ENCODE measurements at regions not wholly inside any gene's neighbourhood (a gene's known extent, or its start where the extent isn't known, plus 50 kb on each side); places are given as distances from the start of the nearest gene placed in this dataset.

- TF ChIP-seq, protein P1, sequence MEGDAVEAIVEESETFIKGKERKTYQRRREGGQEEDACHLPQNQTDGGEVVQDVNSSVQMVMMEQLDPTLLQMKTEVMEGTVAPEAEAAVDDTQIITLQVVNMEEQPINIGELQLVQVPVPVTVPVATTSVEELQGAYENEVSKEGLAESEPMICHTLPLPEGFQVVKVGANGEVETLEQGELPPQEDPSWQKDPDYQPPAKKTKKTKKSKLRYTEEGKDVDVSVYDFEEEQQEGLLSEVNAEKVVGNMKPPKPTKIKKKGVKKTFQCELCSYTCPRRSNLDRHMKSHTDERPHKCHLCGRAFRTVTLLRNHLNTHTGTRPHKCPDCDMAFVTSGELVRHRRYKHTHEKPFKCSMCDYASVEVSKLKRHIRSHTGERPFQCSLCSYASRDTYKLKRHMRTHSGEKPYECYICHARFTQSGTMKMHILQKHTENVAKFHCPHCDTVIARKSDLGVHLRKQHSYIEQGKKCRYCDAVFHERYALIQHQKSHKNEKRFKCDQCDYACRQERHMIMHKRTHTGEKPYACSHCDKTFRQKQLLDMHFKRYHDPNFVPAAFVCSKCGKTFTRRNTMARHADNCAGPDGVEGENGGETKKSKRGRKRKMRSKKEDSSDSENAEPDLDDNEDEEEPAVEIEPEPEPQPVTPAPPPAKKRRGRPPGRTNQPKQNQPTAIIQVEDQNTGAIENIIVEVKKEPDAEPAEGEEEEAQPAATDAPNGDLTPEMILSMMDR (IDR thresholded peaks at IDR 0.05; ENCODE audit: low read length, missing control alignments) = no peak
- no peak overlapping the region for H3K4me3 ChIP-seq (replicated peaks; ENCODE audit: low read depth, low read length)
- DNase-seq (ENCODE audit: low read depth) = no peak
These were observed 1251.2 kb upstream of the C9orf72 start for GRCh38 chr9:28824432-28824963.

- no peak for DNase-seq (ENCODE audit: low read depth)
- H3K4me3 ChIP-seq (replicated peaks; ENCODE audit: low read depth, low read length) = no peak overlapping the region
- TF ChIP-seq, protein P1 (IDR thresholded peaks at IDR 0.05; ENCODE audit: low read length, missing control alignments) = no peak
These were observed 1259.0 kb upstream of the C9orf72 start for GRCh38 chr9:28832168-28832770.

DNA sequence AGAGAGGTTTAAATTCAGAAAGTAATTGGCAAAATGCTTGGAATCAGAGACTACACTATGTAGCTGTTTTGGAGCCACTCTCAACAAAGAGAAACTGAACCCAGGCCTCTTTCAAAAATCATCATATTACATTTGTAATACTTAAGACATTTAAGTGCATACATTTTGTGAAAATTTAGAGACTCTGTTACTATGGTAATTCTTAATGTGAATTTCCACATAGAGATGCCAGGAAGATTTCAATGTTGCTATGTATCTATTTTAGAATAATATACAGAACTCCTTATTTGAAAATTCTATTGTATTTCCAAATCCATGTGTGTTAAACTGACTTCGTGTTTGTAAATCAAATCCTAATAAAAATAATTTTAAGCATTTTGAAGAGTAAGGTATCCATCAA lies 1260.9 kb upstream of the C9orf72 start:
- TF ChIP-seq, protein P1 (IDR thresholded peaks at IDR 0.05; ENCODE audit: low read length, missing control alignments) = no peak
- no peak overlapping the region for H3K4me3 ChIP-seq (replicated peaks; ENCODE audit: low read depth, low read length)
- no peak for DNase-seq (ENCODE audit: low read depth)

DNA sequence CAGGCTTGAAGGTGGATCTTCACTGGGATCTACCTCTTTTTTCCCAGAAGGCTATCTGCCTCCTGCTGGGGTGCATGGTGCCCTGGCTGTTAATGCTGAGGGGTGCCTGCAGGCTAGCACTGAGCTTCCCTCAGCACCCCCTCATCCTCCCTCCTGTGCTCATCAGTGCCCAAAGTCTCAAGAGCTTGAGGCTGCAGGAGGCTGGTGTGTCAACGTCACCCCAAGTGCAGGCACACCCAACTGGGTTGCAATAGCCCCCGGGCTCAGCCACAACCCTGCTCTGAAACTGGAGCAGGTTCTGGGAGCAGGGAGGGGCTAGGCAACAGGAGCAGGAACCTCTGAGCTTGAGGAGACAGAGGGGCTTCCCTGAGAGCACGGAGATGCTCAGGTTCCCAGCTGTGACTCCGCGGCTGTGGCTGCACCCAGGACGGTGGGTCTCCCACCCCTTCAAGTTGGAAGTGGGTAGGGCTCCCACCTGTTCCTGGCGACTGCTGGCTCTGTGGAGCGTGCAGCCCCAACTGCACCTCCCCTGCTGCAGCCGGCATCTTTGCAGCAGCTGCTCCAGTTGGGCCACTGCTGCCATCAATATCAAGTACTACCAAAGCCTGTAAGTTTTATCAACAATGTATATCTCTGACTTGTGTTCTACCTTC lies 1266.6 kb upstream of the C9orf72 start:
- H3K4me3 ChIP-seq (replicated peaks; ENCODE audit: low read depth, low read length) = no peak overlapping the region
- DNase-seq (ENCODE audit: low read depth) = no peak
- TF ChIP-seq, protein P1 (IDR thresholded peaks at IDR 0.05; ENCODE audit: low read length, missing control alignments) = no peak

GRCh38 chr9:28841775-28842174 lies 1268.5 kb upstream of the C9orf72 start:
- TF ChIP-seq, protein P1 (IDR thresholded peaks at IDR 0.05; ENCODE audit: low read length, missing control alignments) = no peak
- H3K4me3 ChIP-seq (replicated peaks; ENCODE audit: low read depth, low read length) = no peak overlapping the region
- no peak for DNase-seq (ENCODE audit: low read depth)

GRCh38 chr9:28847331-28847730 lies 1274.0 kb upstream of the C9orf72 start:
- TF ChIP-seq, protein P1 (IDR thresholded peaks at IDR 0.05; ENCODE audit: low read length, missing control alignments) = no peak
- no peak for DNase-seq (ENCODE audit: low read depth)
- H3K4me3 ChIP-seq (replicated peaks; ENCODE audit: low read depth, low read length) = no peak overlapping the region

All from fibroblast of pulmonary artery (primary cell).